Adrenal gland (tissue), 9 donors: ENCODE measurements at regions not wholly inside any gene's neighbourhood (a gene's known extent, or its start where the extent isn't known, plus 50 kb on each side); places are given as distances from the start of the nearest gene placed in this dataset.
A peak's percentile ranks its signal among the peaks of the same experiment; 100 is the strongest.

Experiments
- DNase-seq, 7 donors: peaks; one replicate each; pipeline ENCODE4 v3.0.0-alpha.2; 2019 to 2020
- H3K27ac ChIP-seq, 5 donors: fragments of 200-600 bp; sonication (generic) in 4 of 5; 1 replicate in 3 of 5; 2 replicates in 2 of 5; pipeline versions ENCODE4 v1.5.1 to v1.8.0; 2016 to 2020; ENCODE audit warnings: mild to moderate bottlenecking in 1 of 5
- H3K27me3 ChIP-seq: fragments of 200-600 bp; 2 replicates; pipeline ENCODE4 v1.8.0; 2021
- H3K36me3 ChIP-seq, 2 donors: fragments of 200-600 bp; replicated peaks in 1 of 2; 1 replicate in 1 of 2; 2 replicates in 1 of 2; pipeline versions ENCODE4 v1.5.1 to v1.8.0; 2018 to 2022
- H3K4me1 ChIP-seq, 2 donors: fragments of 200-600 bp; replicated peaks in 1 of 2; 1 replicate in 1 of 2; 2 replicates in 1 of 2; pipeline versions ENCODE4 v1.5.1 to v1.8.0; 2018 to 2021
- H3K4me3 ChIP-seq, 4 donors: fragments of 200-600 bp; sonication (generic) in 3 of 4; one replicate each; pipeline ENCODE4 v1.5.1; 2016 to 2018
- H3K9me3 ChIP-seq, 3 donors: fragments of 200-600 bp; sonication (generic) in 1 of 3; replicated peaks in 1 of 3; 1 replicate in 2 of 3; 2 replicates in 1 of 3; pipeline versions ENCODE4 v1.5.1 to v1.8.0; 2016 to 2021
- CTCF ChIP-seq, 6 experiments: fragments of 450-650 bp in 4 of 6; fragments of 200-600 bp in 2 of 6; sonication (generic) in 1 of 6; IDR thresholded peaks; 1 replicate in 5 of 6; 2 replicates in 1 of 6; pipeline versions ENCODE4 v1.5.1 to v1.8.0; 2016 to 2021; ENCODE audit warnings: antibody characterized with exemption in 6 of 6, mild to moderate bottlenecking in 2 of 6, moderate library complexity in 1 of 6
- POLR2A ChIP-seq, 2 donors: fragments of 450-650 bp; IDR thresholded peaks; one replicate each; pipeline ENCODE4 v1.6.1; 2017; ENCODE audit warnings: antibody characterized with exemption in 2 of 2, mild to moderate bottlenecking in 2 of 2, moderate library complexity in 1 of 2
- WGBS, 4 donors: extraction: QIAGEN DNeasy Blood & Tissue Kit in 2 of 4; methylation state at CpG; one replicate each; pipeline versions ENCODE4 v1.1.5 to v1.1.7; 2013 to 2017; 5-methylcytosine and 5-hydroxymethylcytosine counted together
- intact Hi-C, 2 donors: fragments of 100-400 bp; cut with DNase I; formaldehyde crosslinking; loops; one replicate each; pipeline versions ENCODE4 v1.14.1 to v1.15.0; 2022 to 2023
- donor health status: healthy with polysubstance abuse.
- donor health status: Bipolar disorder and iron deficiency.
- donor health status: DM: yes; HTN: yes; CAD: no.
- donor health status: DM: no; HTN: no; CAD: no.
- donor health status: DM: no; HTN: no; CAD: no.

GRCh38 chr6:135748189-135748588 is 103.3 kb upstream of the PDE7B start:
- Histone ChIP-seq H3K4me1 (no peaks in the 10 kb centered on the region), H3K9me3 (no peaks in the 10 kb centered on the region), H3K27me3 (no peaks in the 10 kb centered on the region), H3K27ac (no peak overlapping the region), H3K4me3 (no peak overlapping the region), H3K36me3 (no peaks in the 10 kb centered on the region)
- intact Hi-C loops = no loop called here
- 72 to 81% (median 77%) methylated on average over 3 of the region's 3 CpGs for WGBS, 4 donors
- DNase-seq = no peak
- TF ChIP-seq CTCF (IDR thresholded peaks at IDR 0.05) = no peak
- no peak for TF ChIP-seq POLR2A (IDR thresholded peaks at IDR 0.05)

GRCh38 chr6:135750081-135750480 is 101.4 kb upstream of the PDE7B start:
- WGBS, 4 donors = 92 to 100% (median 93%) methylated on average over 1 of the region's 1 CpG
- H3K27me3 ChIP-seq = no peaks in the 10 kb centered on the region
- intact Hi-C loops = no loop called here
- DNase-seq = no peak
- TF ChIP-seq CTCF (IDR thresholded peaks at IDR 0.05) (no peak), POLR2A (IDR thresholded peaks at IDR 0.05) (no peak)
- H3K4me1 ChIP-seq = no peaks in the 10 kb centered on the region
- H3K27ac ChIP-seq = no peak overlapping the region
- H3K36me3 ChIP-seq = no peaks in the 10 kb centered on the region
- H3K9me3 ChIP-seq = no peaks in the 10 kb centered on the region
- no peak overlapping the region for H3K4me3 ChIP-seq

GRCh38 chr6:135753196-135753595 is 98.3 kb upstream of the PDE7B start:
- no peak overlapping the region for H3K4me3 ChIP-seq
- no peaks in the 10 kb centered on the region for H3K9me3 ChIP-seq
- no peaks in the 10 kb centered on the region for H3K4me1 ChIP-seq
- 78 to 94% (median 87%) methylated on average over 3 of the region's 3 CpGs for WGBS, 4 donors
- H3K27ac ChIP-seq = no peak overlapping the region
- H3K27me3 ChIP-seq = no peaks in the 10 kb centered on the region
- DNase-seq = no peak
- no peaks in the 10 kb centered on the region for H3K36me3 ChIP-seq
- TF ChIP-seq CTCF (IDR thresholded peaks at IDR 0.05) (no peak), POLR2A (IDR thresholded peaks at IDR 0.05) (no peak)
- intact Hi-C loops = no loop called here

- no peaks in the 10 kb centered on the region for H3K27me3 ChIP-seq
- peak in 1 of 7 donors; percentile 8 for DNase-seq
- H3K27ac ChIP-seq = no peak overlapping the region
- no peak overlapping the region for H3K4me3 ChIP-seq
- TF ChIP-seq CTCF (IDR thresholded peaks at IDR 0.05) (no peak), POLR2A (IDR thresholded peaks at IDR 0.05) (no peak)
- 69 to 90% (median 76%) methylated on average over 5 of the region's 5 CpGs for WGBS, 4 donors
- no peaks in the 10 kb centered on the region for H3K36me3 ChIP-seq
- intact Hi-C loops = no loop called here
- H3K4me1 ChIP-seq = no peaks in the 10 kb centered on the region
- no peaks in the 10 kb centered on the region for H3K9me3 ChIP-seq
Observed at GRCh38 chr6:135759831-135760230, 91.7 kb upstream of the PDE7B start.
